ENCODE measurements at regions not wholly inside any gene's neighbourhood (a gene's known extent, or its start where the extent isn't known, plus 50 kb on each side); places are given as distances from the start of the nearest gene placed in this dataset.

DNA sequence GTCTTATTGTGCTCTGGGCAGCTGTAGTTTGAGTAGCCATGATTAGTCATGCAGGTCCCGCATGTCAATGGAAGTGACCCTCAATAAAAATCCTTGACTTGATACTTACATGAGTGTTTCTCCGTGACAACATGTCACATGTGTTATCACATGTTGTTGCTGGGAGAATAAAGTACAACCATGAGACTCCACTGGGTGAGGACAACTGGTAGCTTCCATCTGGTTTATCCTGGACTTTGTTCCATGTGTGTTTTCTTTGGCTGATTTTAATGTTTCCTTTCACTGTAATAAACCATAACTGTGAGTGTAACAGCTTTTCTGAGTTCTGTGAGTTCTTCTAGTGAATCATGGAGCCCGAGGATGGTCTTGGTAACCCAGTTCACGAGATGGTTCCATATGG is 63.1 kb upstream of the NDN start:
- DNase-seq (ENCODE audit: low spot score) = no peak
- TF ChIP-seq, protein P1, sequence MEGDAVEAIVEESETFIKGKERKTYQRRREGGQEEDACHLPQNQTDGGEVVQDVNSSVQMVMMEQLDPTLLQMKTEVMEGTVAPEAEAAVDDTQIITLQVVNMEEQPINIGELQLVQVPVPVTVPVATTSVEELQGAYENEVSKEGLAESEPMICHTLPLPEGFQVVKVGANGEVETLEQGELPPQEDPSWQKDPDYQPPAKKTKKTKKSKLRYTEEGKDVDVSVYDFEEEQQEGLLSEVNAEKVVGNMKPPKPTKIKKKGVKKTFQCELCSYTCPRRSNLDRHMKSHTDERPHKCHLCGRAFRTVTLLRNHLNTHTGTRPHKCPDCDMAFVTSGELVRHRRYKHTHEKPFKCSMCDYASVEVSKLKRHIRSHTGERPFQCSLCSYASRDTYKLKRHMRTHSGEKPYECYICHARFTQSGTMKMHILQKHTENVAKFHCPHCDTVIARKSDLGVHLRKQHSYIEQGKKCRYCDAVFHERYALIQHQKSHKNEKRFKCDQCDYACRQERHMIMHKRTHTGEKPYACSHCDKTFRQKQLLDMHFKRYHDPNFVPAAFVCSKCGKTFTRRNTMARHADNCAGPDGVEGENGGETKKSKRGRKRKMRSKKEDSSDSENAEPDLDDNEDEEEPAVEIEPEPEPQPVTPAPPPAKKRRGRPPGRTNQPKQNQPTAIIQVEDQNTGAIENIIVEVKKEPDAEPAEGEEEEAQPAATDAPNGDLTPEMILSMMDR (IDR thresholded peaks at IDR 0.05; ENCODE audit: extremely low read depth, missing control alignments) = no peak

DNA sequence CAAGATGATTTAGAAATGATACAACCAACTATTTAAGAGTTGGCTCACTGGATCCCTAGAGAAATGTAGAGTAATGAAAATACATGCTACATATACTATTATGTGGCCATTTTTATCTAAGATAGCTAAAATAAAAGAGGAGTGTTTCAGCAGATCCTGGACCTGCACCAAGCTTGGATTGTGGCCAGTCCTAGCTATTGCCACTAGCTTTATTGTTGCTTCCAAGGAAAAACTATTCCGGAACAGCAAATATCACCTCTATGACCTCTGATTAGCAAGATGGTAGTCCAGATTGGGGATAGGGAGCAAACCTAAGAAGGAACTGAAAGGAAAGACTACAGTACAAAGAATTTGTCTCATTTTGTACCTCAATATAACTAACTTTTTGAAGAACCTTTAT is 63.7 kb upstream of the NDN start:
- DNase-seq (ENCODE audit: low spot score) = no peak
- TF ChIP-seq, protein P1 (IDR thresholded peaks at IDR 0.05; ENCODE audit: extremely low read depth, missing control alignments) = no peak

DNA sequence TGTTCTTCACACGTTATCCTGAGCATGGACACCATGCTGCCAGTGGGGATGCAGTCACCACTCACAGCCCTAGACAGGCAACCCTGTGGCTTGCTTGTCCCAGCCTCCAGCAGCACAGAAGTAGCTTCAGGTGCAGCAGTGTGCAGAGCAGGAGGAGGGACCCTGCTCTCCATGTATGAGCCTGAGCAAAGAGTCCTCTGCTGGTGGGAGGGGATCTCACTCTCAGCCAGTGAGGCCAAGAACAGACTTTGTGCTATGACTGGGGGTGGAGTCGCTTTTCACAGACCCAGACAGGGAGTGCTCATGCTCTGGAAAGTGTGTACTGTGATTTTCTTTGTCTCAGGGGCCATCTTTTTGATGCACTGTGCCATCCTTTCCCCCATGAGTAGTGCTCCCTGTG is 66.1 kb upstream of the NDN start:
- TF ChIP-seq, protein P1 (IDR thresholded peaks at IDR 0.05; ENCODE audit: extremely low read depth, missing control alignments) = no peak
- DNase-seq (ENCODE audit: low spot score) = no peak

DNA sequence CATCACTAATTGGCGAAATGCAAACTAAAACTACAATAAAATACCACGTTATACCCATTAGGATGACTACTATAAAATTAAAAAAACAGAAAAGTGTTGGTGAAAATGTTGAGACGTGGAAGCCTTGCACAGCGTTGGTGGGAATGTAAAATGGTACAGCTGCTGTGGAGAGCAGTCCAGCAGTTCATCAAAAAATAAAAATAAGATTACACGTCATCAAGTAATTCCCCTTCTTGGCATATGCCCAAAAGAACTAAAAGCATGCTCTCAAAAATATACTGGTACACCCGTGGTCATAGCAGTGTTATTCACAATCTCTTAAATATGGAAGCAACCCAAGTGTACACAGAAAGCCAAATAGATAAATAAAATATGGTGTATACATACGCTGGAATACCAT is 71.8 kb upstream of the NDN start:
- no peak for DNase-seq (ENCODE audit: low spot score)
- TF ChIP-seq, protein P1 (IDR thresholded peaks at IDR 0.05; ENCODE audit: extremely low read depth, missing control alignments) = no peak

DNA sequence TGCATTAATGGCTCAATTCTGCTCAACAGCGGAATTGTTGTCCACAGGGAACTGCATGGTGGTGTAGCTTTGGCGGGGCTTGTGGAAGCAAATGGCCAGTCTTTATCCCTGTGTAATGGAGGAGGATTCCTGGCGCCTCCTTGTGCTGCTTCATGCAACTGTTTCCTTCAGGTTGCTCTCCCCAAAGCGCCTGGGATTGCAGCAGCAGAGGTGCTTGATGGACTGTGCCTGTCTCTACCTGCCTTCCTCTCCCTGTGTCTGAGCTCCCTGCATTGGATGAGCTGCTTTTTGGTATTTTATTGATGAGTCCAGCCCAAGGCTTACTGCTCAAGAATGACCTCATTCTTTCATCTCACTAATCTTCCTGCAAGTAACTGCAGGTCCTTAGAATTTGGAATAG is 72.9 kb upstream of the NDN start:
- TF ChIP-seq, protein P1 (IDR thresholded peaks at IDR 0.05; ENCODE audit: extremely low read depth, missing control alignments) = no peak
- no peak for DNase-seq (ENCODE audit: low spot score)

DNA sequence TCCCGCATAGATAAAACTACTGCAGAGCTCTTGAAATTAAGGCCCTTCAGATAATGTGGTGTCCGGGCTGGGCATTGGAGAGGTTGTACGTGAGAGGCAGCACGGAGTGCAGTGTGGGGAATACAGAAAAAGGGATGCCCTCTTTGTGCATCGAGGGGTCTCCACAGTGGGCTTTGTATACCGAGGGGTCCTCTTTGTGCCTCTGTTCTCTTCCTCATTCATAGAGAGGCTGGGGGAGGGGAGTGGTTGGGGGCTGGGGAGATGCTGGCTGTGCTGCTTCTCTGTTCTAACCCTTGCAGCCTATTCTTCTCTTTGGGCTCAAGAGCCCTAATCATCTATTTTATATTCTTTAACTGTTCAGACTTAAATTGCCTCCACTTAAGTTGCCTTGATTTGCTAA is 74.3 kb upstream of the NDN start:
- TF ChIP-seq, protein P1 (IDR thresholded peaks at IDR 0.05; ENCODE audit: extremely low read depth, missing control alignments) = no peak
- no peak for DNase-seq (ENCODE audit: low spot score)

DNA sequence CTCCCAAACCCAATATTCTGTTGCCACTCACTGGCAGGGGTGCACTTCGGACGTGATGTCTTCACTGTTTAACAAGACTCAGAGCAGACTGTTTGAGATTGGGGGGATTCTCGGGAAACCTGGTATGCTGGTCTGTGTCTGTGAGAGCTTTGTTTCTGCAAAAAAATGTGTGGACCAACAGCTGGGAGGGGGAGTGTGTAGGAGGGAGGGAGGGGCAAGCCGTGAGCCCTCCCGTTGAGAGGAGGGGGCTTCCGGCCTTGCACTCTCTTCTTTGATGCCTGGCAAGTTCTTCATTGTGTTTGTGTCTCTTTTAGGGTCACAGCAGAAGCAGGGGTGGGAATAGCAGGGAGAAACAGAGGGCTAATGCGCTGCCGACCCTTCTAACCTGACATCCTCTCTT is 74.9 kb upstream of the NDN start:
- no peak for DNase-seq (ENCODE audit: low spot score)
- TF ChIP-seq, protein P1 (IDR thresholded peaks at IDR 0.05; ENCODE audit: extremely low read depth, missing control alignments) = no peak

All from GM20000 (cell line).